ENCODE measurements at regions not wholly inside any gene's neighbourhood (a gene's known extent, or its start where the extent isn't known, plus 50 kb on each side); places are given as distances from the start of the nearest gene placed in this dataset.

DNA sequence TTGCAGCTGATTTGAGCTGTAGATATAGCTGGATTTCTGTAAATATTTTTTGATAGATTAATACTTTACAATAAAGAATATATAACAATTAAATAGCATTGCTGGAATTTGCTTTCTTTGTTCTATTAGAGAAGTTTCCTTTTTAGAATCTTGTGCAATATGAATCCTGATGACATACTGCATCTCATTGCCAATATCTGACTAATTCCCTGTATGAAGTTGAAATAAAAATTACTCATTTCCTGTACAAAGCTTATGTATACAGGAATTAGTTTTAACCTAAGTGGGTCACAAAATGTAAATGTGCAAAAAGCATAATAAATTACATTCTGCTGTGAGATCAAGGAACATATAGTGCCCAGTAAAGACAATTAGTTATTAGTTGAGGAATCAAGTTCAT lies 72.8 kb upstream of the TMEFF2 start (continued):
- TF ChIP-seq, protein P1, sequence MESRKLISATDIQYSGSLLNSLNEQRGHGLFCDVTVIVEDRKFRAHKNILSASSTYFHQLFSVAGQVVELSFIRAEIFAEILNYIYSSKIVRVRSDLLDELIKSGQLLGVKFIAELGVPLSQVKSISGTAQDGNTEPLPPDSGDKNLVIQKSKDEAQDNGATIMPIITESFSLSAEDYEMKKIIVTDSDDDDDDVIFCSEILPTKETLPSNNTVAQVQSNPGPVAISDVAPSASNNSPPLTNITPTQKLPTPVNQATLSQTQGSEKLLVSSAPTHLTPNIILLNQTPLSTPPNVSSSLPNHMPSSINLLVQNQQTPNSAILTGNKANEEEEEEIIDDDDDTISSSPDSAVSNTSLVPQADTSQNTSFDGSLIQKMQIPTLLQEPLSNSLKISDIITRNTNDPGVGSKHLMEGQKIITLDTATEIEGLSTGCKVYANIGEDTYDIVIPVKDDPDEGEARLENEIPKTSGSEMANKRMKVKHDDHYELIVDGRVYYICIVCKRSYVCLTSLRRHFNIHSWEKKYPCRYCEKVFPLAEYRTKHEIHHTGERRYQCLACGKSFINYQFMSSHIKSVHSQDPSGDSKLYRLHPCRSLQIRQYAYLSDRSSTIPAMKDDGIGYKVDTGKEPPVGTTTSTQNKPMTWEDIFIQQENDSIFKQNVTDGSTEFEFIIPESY (CRISPR knock-in tag; IDR thresholded peaks at IDR 0.05), result no peak
- TF ChIP-seq DMAP1 (CRISPR knock-in tag; IDR thresholded peaks at IDR 0.05) (no peak), CEBPG (CRISPR knock-in tag; IDR thresholded peaks at IDR 0.05) (no peak)
- TF ChIP-seq, protein P2, sequence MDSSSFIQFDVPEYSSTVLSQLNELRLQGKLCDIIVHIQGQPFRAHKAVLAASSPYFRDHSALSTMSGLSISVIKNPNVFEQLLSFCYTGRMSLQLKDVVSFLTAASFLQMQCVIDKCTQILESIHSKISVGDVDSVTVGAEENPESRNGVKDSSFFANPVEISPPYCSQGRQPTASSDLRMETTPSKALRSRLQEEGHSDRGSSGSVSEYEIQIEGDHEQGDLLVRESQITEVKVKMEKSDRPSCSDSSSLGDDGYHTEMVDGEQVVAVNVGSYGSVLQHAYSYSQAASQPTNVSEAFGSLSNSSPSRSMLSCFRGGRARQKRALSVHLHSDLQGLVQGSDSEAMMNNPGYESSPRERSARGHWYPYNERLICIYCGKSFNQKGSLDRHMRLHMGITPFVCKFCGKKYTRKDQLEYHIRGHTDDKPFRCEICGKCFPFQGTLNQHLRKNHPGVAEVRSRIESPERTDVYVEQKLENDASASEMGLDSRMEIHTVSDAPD (CRISPR knock-in tag; IDR thresholded peaks at IDR 0.05), result no peak
- TF ChIP-seq, protein P3, sequence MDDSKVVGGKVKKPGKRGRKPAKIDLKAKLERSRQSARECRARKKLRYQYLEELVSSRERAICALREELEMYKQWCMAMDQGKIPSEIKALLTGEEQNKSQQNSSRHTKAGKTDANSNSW (CRISPR knock-in tag; IDR thresholded peaks at IDR 0.05; ENCODE audit: borderline replicate concordance), result no peak

DNA sequence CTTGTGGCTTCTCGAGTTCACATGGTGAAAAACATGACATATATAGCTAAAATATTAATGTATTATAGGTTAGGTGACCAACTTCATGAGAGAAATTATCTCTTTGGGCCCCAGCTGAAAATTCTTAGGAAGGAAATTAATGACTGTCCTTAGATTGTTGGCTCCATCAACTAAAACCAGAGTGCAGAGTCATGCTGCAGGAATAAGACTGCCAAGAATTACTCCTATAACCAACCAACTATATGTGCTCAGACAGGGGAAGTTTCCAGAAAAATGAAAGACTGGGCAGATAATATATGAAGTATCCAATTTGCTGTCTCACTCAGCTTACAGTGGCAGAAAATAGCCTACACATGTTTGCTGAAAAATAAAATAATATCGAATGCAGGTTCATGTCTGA lies 71.0 kb upstream of the TMEFF2 start:
- FAIRE-seq, result no peak
- Histone ChIP-seq H3K9me3 (ENCODE audit: low read length) (no peaks in the 10 kb centered on the region), H3K4me3 (replicated peaks in 1 of 3; ENCODE audit: insufficient read depth in 1 of 3, low read depth in 2 of 3, low read length in 3 of 3) (no peak overlapping the region), H3K27ac (ENCODE audit: extremely low read length, insufficient read depth, low read length) (no peak overlapping the region), H3K4me2 (ENCODE audit: low read depth, low read length) (no peak overlapping the region), H2AFZ (ENCODE audit: low read length) (no peak overlapping the region), H3K79me2 (ENCODE audit: insufficient read depth, low read length) (no peaks in the 10 kb centered on the region), H4K20me1 (ENCODE audit: insufficient read depth, low read length) (no peaks in the 10 kb centered on the region; the same call in 1 of the 2 replicates), H3K4me1 (ENCODE audit: insufficient read depth, low read length) (no peaks in the 10 kb centered on the region), H3K9ac (ENCODE audit: insufficient read depth, low read depth, low read length) (no peak overlapping the region), H3K36me3 (replicated peaks in 1 of 2; ENCODE audit: control insufficient read depth in 1 of 2, insufficient read depth in 2 of 2, low read length in 2 of 2) (no peaks in the 10 kb centered on the region), H3K27me3 (ENCODE audit: control insufficient read depth in 1 of 2, insufficient read depth in 2 of 2, low read length in 2 of 2) (no peaks in the 10 kb centered on the region)
- CTCF ChIA-PET (ENCODE audit: low intra/inter-chr PET ratio, low total read pairs), result no interaction called here
- no peak for ATAC-seq
- TF ChIP-seq, protein P4, sequence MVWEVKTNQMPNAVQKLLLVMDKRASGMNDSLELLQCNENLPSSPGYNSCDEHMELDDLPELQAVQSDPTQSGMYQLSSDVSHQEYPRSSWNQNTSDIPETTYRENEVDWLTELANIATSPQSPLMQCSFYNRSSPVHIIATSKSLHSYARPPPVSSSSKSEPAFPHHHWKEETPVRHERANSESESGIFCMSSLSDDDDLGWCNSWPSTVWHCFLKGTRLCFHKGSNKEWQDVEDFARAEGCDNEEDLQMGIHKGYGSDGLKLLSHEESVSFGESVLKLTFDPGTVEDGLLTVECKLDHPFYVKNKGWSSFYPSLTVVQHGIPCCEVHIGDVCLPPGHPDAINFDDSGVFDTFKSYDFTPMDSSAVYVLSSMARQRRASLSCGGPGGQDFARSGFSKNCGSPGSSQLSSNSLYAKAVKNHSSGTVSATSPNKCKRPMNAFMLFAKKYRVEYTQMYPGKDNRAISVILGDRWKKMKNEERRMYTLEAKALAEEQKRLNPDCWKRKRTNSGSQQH (CRISPR knock-in tag; IDR thresholded peaks at IDR 0.05; ENCODE audit: low read depth), result no peak
- no peak for TF ChIP-seq KMT2A (CRISPR knock-in tag; IDR thresholded peaks at IDR 0.05)
- 0% methylated on average over 2 of the region's 2 CpGs for WGBS (ENCODE audit: low lambda C conversion rate)
- POLR2A ChIA-PET, result no interaction called here
- BruUV-seq (replicated peaks), result no TSS peak
- in situ Hi-C loops (cut with HindIII; ENCODE audit: extremely low pct_ligation_motif_present, low pct_unique_long_range_greater_than_20kb), result no loop called here
- DNase-seq (ENCODE audit: low spot score), result no peak
- intact Hi-C loops (cut with micrococcal nuclease; ENCODE audit: unreplicated experiment), result no loop called here
